NT2/D1 (cell line): ENCODE measurements at regions not wholly inside any gene's neighbourhood (a gene's known extent, or its start where the extent isn't known, plus 50 kb on each side); places are given as distances from the start of the nearest gene placed in this dataset.

Experiments used
- DNase-seq: peaks from one replicate; pipeline ENCODE4 v3.0.0-alpha.2; 2011; ENCODE audit warnings: low read depth, low spot score
- H3K27me3 ChIP-seq: 2 replicates; pipeline ENCODE4 v1.6.0; 2011; ENCODE audit warnings: mild to moderate bottlenecking; ENCODE audit not compliant: insufficient read length, insufficient read depth
- H3K36me3 ChIP-seq: 2 replicates; pipeline ENCODE4 v1.6.1; 2011; ENCODE audit warnings: mild to moderate bottlenecking, low read length, mixed read lengths; ENCODE audit not compliant: insufficient read depth, insufficient read length
- H3K4me1 ChIP-seq: 2 replicates; pipeline ENCODE4 v1.5.1; 2011; ENCODE audit not compliant: insufficient read depth, insufficient read length
- H3K4me3 ChIP-seq: 2 replicates; pipeline ENCODE4 v1.5.1; 2011; ENCODE audit warnings: low read depth; ENCODE audit not compliant: insufficient read length
- H3K9ac ChIP-seq: 2 replicates; pipeline ENCODE4 v1.6.0; 2011; ENCODE audit warnings: low read depth; ENCODE audit not compliant: insufficient read length
- H3K9me3 ChIP-seq: 2 replicates; pipeline ENCODE4 v1.5.1; 2011; ENCODE audit warnings: mild to moderate bottlenecking, low read length; ENCODE audit not compliant: insufficient read depth
- SUZ12 ChIP-seq: IDR thresholded peaks from 2 replicates; pipeline ENCODE4 v1.6.1; 2011; ENCODE audit not compliant: insufficient read length, insufficient read depth; ENCODE audit errors: extremely low read depth
- YY1 ChIP-seq: IDR thresholded peaks from 2 replicates; pipeline ENCODE4 v1.6.1; 2011; ENCODE audit not compliant: insufficient read length, insufficient read depth
- ZNF274 ChIP-seq: IDR thresholded peaks from 2 replicates; pipeline ENCODE4 v1.6.1; 2011; ENCODE audit warnings: mild to moderate bottlenecking, low read depth, low read length

DNA sequence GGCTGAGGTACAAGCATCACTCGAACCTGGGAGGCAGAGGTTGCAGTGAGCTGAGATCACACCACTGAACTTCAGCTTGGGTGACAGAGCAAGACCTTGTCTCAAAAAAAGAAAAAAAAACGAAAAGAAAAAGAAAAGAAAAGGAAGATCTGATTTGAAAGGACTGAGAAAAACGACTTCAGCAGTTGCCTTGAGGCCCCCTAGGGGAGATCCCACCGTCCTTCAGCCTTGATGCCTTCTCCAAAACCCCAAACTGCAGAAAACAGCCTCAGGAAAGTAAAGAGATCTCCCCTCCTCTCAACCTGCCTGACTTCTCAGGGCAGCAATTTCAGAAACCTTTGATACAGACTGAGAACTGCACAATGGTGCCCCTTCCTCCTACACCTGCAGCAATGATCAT is 50.9 kb upstream of the BCAR3 start:
- Histone ChIP-seq H3K4me3 (no peak overlapping the region), H3K36me3 (no peaks in the 10 kb centered on the region), H3K9me3 (no peaks in the 10 kb centered on the region), H3K9ac (no peak overlapping the region), H3K27me3 (no peaks in the 10 kb centered on the region), H3K4me1 (peaks cover 2% of the 10 kb centered on the region)
- DNase-seq, result no peak
- no peak for TF ChIP-seq ZNF274
- TF ChIP-seq YY1, result no peak
- TF ChIP-seq SUZ12, result no peak
